Muscle of back (tissue), 3 donors: ENCODE measurements at regions not wholly inside any gene's neighbourhood (a gene's known extent, or its start where the extent isn't known, plus 50 kb on each side); places are given as distances from the start of the nearest gene placed in this dataset.

Experiments
- DNase-seq, 3 donors: peaks; one replicate each; pipeline versions ENCODE4 v3.0.0 to v3.0.0-alpha.2; 2013

- no peak for DNase-seq
These were observed 717.0 kb upstream of the IGFBP3 start for GRCh38 chr7:46637793-46638735.

GRCh38 chr7:46636022-46636421 is 715.0 kb upstream of the IGFBP3 start:
- no peak for DNase-seq

- DNase-seq, result no peak
These were observed 712.7 kb upstream of the IGFBP3 start for GRCh38 chr7:46633630-46634240.

DNA sequence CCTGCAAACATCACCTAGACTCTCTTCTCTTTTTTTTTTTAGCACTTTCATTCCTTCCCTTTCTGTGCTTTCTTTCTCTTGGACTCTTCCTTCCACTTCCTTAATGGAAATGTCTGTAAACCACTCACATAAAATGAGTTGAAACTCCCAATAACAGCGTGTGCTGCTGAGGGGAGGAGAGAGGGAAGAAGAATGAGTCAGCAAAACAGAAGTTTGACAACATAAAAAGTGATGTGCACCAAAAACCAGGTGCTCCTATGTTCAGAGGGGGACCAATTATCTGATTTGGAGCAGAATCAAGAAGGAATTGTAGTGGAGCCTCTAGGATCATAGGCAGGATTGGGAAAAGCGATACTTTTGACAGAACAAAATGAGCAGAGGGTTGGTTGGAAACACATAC is 712.1 kb upstream of the IGFBP3 start:
- DNase-seq, result no peak

- peak in 2 of 3 donors; percentile 38 to 63 for DNase-seq
These were observed 709.0 kb upstream of the IGFBP3 start for GRCh38 chr7:46630031-46630430.

- no peak for DNase-seq
These were observed 707.3 kb upstream of the IGFBP3 start for GRCh38 chr7:46628389-46628788.

DNA sequence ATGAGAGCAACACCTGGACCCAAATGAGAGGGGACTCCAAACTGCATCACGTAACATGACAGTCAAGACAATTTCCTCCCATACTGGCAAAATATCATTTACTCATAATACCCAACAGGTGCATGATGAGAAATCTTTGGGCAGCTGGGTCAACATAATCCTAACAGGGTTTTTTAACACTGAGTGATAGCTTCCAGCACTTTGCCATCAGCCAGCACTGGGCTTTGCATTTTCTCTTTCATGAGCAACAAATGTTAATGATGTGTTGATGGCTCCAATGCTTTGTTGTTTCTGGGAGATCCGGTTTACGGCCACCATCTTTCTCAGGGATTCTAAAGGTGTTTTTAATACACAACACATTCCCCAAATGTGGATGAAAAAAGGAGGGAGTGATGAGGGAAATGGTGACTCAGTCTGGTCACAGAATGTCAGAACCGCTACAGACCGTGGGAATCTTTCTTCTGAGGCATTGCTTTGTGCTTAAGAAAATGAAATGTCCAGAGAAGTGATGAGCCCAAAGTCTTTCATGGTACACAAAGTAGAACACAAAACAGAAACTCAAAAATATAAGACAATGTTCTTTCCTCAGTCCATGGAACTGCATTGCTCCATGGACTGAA is 705.7 kb upstream of the IGFBP3 start:
- DNase-seq, result no peak

DNA sequence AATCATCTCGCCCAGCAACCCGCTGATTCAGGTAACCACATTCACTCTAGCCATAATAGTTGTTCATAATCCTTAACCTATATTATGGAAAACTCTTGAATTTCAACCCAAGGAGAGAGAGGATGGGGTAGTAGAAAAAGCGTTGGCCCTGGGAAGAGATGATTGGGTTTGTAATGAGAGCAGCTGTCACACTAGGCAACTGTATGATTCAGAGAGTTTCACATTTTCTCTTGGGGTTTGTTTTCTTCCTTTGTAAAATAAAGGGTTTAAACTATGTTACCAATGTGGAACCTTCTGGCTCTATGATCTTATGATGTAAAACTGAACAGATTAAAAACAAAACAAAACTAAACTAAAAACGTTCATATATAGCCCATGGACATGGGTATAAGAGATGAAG is 705.2 kb upstream of the IGFBP3 start:
- no peak for DNase-seq

GRCh38 chr7:46625032-46625431 is 704.0 kb upstream of the IGFBP3 start:
- DNase-seq, result no peak

DNA sequence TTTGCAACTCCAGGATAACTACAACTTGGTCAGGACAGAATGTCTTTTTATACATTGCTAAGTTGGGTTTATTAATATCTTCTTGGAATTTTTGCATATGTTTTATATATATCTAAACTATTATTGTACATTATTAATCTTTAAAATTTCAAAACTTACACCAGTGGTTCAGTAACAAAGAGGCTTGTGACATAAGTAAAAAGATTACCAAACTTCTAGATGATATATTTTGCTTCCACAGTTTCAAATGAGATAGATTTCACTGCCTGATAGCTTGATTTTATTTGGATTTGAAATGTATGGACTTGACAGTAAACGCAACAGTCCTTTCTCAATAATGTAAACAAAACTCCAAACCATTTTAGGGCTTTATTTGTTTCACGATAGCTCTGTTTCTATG is 701.2 kb upstream of the IGFBP3 start:
- DNase-seq, result no peak

GRCh38 chr7:46619723-46620310 is 698.7 kb upstream of the IGFBP3 start:
- DNase-seq, result no peak

- no peak for DNase-seq
These were observed 695.6 kb upstream of the IGFBP3 start for GRCh38 chr7:46616636-46617035.

GRCh38 chr7:46613551-46613950 is 692.5 kb upstream of the IGFBP3 start:
- no peak for DNase-seq

- no peak for DNase-seq
These were observed 692.0 kb upstream of the IGFBP3 start for GRCh38 chr7:46613116-46613515.

DNA sequence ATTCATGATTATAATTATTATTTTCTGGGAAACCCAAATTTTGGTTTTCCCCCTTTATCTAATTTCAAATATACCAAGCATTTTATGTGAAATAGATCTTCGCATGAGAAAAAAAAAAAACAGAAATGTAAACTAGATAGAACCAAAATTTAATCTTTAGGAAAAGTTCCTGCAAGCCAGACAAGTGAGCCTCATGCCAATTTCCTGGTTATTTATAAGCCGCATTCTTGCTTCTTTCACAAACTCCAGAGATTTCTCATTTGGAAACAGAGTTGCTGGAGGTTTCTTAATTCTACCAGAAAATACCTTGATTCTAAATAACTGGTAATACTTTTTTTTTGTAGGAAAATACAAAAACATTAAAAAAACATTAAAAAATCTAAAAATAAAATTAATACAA is 690.4 kb upstream of the IGFBP3 start:
- no peak for DNase-seq

DNA sequence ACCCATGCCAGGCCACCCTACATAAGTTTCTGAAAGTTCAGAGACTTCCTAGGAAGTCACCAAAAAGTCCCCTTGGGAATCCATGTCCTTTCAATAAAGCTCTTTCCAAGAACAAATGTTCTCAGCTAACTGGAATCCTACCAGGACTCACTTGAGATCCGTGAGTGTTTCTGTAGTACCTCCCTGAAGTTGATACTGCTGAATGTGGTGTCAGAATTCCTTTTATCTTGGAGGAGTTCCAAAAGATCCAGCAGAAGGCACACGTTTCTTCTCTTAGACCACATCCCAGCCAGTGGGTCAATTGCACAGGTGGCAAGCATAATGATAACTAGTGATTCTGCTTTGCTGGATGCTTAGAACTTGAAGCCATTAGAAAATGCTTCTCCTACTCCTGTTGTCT is 689.7 kb upstream of the IGFBP3 start:
- DNase-seq, result no peak

DNA sequence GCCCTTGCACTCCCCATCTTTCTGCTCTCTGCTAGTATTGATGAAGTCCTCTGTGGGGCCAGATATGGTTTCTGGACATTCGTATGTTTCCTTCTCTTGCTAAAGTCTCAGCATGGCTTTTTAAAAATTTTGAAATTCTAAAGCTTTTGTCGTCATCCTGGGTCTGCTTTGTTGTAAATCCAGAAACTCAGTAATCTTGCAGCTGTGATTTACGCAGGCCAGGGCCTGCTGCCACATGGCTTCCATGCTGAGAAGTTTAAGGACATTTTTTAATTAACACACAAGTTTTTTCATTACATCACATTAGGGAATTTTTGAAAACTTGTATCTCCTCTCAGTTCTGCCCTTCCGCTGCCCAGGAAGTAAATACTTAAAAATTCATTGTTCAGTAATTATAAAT is 686.1 kb upstream of the IGFBP3 start:
- no peak for DNase-seq

DNA sequence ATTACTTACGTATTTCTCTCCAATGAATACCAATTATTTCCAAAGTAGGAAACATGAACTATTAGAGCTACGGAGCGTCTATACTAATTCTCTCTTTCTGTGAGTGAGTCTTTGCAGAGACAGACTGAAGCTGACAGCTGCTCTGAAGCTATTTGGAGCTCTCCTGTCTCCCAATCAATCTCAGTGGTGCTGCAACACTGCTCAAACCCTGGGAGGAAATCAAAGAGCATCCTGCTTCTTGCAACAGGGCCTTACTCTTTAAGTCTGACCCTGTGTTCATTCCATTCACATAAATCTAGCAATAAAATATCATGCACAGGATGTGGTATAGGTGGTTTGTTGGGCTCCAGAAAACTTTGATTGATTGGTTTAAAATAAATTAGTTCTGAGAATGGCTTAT is 685.7 kb upstream of the IGFBP3 start:
- DNase-seq, result no peak

DNA sequence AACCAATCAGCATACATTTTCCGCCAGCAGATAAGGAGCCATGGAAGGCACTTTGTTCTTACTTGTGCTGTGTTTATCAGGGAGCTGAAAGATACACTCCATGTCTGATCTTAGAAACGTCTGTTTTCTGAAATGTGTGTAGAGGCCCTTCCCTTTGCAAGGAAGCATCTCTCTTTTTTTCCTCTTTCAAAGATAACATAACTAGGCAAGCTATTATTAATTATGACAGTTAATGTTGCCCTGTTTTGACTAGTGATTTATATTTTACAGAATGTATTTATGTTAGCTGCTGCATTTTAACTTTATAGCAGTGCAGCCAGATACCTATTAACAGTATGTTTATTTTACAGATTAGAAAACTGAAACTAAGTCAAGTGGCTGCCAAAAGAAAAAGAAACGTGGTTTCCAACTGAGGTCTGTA is 683.2 kb upstream of the IGFBP3 start:
- DNase-seq, result no peak

DNA sequence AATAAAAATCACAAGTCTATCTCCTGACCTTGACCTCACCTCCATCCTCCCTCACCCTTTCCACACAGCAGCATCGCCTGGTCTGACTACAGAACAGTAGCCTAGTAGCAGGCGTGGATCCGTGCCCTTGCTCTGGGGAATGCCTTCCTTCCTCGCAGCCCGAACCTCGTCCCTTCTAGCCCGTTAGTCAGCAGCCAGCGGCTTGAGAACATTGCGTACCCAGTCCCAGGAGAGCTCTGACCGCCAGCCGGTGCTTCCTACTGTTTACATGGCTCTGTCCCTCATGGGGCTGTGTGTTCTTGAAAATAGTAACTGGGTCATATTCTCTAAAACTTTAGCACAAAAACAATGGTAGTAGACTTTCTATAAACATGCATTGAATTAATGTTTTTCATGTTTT is 682.7 kb upstream of the IGFBP3 start:
- DNase-seq, result peak in 1 of 3 donors; percentile 61

- DNase-seq, result no peak
These were observed 682.3 kb upstream of the IGFBP3 start for GRCh38 chr7:46603296-46603752.

DNA sequence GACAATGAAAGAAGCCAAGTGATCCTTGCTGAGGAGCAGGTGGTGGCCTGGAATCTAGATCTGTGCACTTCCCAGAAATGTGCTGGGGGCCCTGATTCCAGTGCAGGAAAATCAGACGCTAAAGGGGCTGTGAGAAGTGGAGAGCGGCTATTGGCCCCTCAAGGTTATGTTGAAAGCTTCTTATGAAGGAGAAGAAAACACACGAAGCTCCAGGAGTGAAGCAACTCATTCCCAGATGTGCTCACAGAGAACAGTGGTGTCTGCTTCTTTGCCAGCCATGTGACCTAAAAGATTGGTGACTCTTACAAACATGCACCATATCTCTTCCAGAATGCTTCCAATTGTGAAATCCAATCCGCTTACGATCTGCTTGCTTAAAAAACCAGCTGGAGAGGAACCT is 679.3 kb upstream of the IGFBP3 start:
- DNase-seq, result no peak
